HFFc6 (cell line): ENCODE measurements at regions not wholly inside any gene's neighbourhood (a gene's known extent, or its start where the extent isn't known, plus 50 kb on each side); places are given as distances from the start of the nearest gene placed in this dataset.

Experiments
- DNase-seq: peaks from one replicate; pipeline ENCODE4 v3.0.0-alpha.2; 2018
- H3K27ac Mint-ChIP-seq: 2 replicates; pipeline ENCODE4 v1.8.0; 2020; ENCODE audit warnings: mild to moderate bottlenecking, mixed read lengths
- H3K27me3 Mint-ChIP-seq: 2 replicates; pipeline ENCODE4 v1.8.0; 2021; ENCODE audit warnings: mild to moderate bottlenecking, moderate library complexity, mixed read lengths; ENCODE audit not compliant: insufficient read depth
- H3K36me3 Mint-ChIP-seq: 2 replicates; pipeline ENCODE4 v1.8.0; 2021; ENCODE audit warnings: low read depth, mixed read lengths
- H3K4me1 Mint-ChIP-seq: 2 replicates; pipeline ENCODE4 v1.8.0; 2020; ENCODE audit warnings: low read depth, mixed read lengths
- H3K4me3 Mint-ChIP-seq: 2 replicates; pipeline ENCODE4 v1.8.0; 2020; ENCODE audit warnings: mild to moderate bottlenecking, moderate library complexity, mixed read lengths
- H3K9me3 Mint-ChIP-seq: 2 replicates; pipeline ENCODE4 v1.8.0; 2020; ENCODE audit warnings: mild to moderate bottlenecking, mixed read lengths
- CTCF ChIP-seq: fragments of 200-600 bp; sonication (generic); IDR thresholded peaks from 2 replicates; pipeline ENCODE4 v1.5.0; 2021; ENCODE audit warnings: antibody characterized with exemption, mild to moderate bottlenecking

GRCh38 chr6:51495096-51495495 is 592.3 kb downstream of the PKHD1 start:
- DNase-seq = no peak
- Mint-ChIP-seq H3K4me3 (no peak overlapping the region), H3K36me3 (no peaks in the 10 kb centered on the region), H3K9me3 (peaks cover 52% of the 10 kb centered on the region), H3K4me1 (no peaks in the 10 kb centered on the region), H3K27me3 (no peaks in the 10 kb centered on the region), H3K27ac (no peak overlapping the region)
- no peak for TF ChIP-seq CTCF

- H3K27ac Mint-ChIP-seq = no peak overlapping the region
- no peaks in the 10 kb centered on the region for H3K36me3 Mint-ChIP-seq
- no peak for TF ChIP-seq CTCF
- no peaks in the 10 kb centered on the region for H3K27me3 Mint-ChIP-seq
- H3K9me3 Mint-ChIP-seq = peaks cover 45% of the 10 kb centered on the region
- no peaks in the 10 kb centered on the region for H3K4me1 Mint-ChIP-seq
- H3K4me3 Mint-ChIP-seq = no peak overlapping the region
- no peak for DNase-seq
Measured at GRCh38 chr6:51495610-51496396, 591.6 kb downstream of the PKHD1 start.

DNA sequence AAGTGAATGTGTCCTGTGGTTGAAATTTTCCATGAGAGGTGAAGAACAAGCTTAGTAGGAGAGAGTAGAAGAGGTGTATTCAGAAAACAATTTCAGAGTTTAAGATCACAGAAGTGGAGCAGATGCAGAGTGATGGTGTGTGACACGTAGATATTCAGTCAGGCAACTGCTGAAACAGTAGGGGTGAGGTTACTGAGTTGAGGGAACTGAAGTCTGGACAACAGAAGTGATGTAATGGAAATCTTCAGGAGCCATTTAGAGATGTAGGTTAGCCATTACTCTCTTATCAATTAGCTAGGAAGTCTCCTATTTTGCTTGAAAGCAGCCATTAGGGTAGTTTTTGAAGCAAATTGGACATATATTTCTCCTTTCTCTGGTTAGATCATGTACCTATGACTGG is 584.4 kb downstream of the PKHD1 start:
- Mint-ChIP-seq H3K4me3 (no peak overlapping the region), H3K9me3 (peaks cover 27% of the 10 kb centered on the region), H3K27me3 (no peaks in the 10 kb centered on the region), H3K36me3 (no peaks in the 10 kb centered on the region), H3K27ac (no peak overlapping the region), H3K4me1 (no peaks in the 10 kb centered on the region)
- no peak for DNase-seq
- no peak for TF ChIP-seq CTCF

DNA sequence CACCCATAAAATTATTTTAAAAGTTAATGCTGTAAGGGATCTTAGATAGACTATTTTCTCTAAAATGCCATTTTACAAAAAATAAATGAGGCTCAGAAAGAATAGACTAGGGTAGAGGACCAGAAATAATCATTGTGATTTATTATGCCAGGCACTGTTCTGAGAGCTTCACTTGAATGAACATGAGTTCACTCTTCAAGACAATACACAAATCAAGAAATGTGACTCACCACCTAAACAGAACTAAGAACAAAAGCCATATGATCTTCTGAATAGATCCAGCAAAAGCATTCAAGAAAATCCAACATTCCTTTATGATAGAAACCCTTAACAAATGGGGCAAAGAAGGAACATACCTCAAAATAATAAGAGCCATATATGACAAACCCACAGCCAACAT is 582.0 kb downstream of the PKHD1 start:
- no peak for DNase-seq
- no peak overlapping the region for H3K4me3 Mint-ChIP-seq
- no peaks in the 10 kb centered on the region for H3K36me3 Mint-ChIP-seq
- H3K4me1 Mint-ChIP-seq = no peaks in the 10 kb centered on the region
- no peaks in the 10 kb centered on the region for H3K27me3 Mint-ChIP-seq
- H3K27ac Mint-ChIP-seq = no peak overlapping the region
- TF ChIP-seq CTCF = no peak
- H3K9me3 Mint-ChIP-seq = peaks cover 15% of the 10 kb centered on the region

- Mint-ChIP-seq H3K4me1 (no peaks in the 10 kb centered on the region), H3K36me3 (no peaks in the 10 kb centered on the region), H3K27me3 (no peaks in the 10 kb centered on the region), H3K27ac (no peak overlapping the region), H3K9me3 (peaks cover 36% of the 10 kb centered on the region), H3K4me3 (no peak overlapping the region)
- no peak for TF ChIP-seq CTCF
- no peak for DNase-seq
Measured at GRCh38 chr6:51509597-51509996, 577.8 kb downstream of the PKHD1 start.

DNA sequence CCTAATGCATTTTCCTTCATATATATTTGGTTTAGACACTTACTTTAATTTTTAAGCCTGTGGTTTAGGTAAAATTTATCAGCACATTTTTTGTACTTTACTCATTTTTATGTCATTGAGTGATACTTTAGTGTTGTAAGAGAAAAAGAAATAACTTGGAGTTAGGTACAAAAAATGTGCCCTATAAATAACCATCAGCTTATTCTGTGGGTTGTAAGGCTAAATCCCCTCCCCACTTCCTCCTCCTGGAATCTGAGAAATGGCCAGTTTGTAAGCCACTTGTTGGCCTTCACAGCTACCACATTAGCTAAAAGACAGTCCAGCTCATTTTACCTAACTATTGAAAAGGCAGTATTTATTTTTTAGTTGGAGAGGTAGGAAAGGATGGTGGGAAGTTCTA is 576.3 kb downstream of the PKHD1 start:
- H3K27ac Mint-ChIP-seq = no peak overlapping the region
- no peak for TF ChIP-seq CTCF
- H3K27me3 Mint-ChIP-seq = no peaks in the 10 kb centered on the region
- H3K36me3 Mint-ChIP-seq = no peaks in the 10 kb centered on the region
- H3K4me3 Mint-ChIP-seq = no peak overlapping the region
- peaks cover 29% of the 10 kb centered on the region for H3K9me3 Mint-ChIP-seq
- DNase-seq = no peak
- no peaks in the 10 kb centered on the region for H3K4me1 Mint-ChIP-seq
